IPS-NIHi7 (cell line): ENCODE measurements at regions not wholly inside any gene's neighbourhood (a gene's known extent, or its start where the extent isn't known, plus 50 kb on each side); places are given as distances from the start of the nearest gene placed in this dataset.
"Not testable (repeated sequence)": the region's sequence is repeated elsewhere in the genome, so short reads cannot be mapped to it uniquely, and the experiment has no call there.

Experiments used
- DNase-seq: peaks from one replicate; pipeline ENCODE4 v3.0.0; 2012; ENCODE audit warnings: mixed read lengths; ENCODE audit errors: extremely low spot score

DNA sequence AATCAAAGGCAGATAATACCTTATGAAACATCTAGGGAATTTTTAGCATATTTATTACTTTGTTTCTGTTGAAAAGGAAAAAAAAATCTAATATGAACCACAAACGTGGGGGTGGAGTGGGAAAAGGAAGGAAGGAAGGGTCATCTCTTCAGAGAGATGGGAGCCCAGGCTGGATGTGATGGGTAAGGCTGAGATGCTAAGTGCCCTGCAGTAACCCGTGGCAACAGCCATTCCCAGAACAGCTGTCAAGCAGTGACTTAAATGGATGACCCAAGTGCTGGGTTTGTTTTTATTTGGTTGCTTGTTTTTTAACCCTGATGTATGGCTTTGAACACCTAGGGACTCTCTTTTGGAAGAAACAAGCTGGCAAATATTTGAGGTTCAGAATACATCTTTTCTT lies 50.7 kb upstream of the KLF7 start:
- DNase-seq = no peak

DNA sequence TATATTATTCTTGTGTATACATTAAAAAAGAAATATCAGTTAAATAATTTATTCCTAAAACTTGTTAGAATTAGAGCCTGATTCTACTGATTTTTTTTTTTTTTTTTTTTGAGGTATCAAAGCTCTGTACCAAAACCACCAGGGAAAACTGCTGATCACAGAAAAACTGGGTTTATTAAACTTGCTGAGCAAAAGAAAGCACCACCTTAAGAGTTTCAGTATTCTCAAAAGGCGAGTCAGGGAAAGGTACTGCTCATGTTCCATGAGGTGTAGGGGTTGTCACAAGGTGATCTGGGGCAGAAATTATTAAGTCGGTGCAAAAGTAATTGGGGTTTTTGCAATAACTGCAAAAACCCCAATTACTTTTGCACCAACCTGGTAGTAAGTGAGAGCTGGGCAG lies 51.7 kb upstream of the KLF7 start:
- no peak for DNase-seq

DNA sequence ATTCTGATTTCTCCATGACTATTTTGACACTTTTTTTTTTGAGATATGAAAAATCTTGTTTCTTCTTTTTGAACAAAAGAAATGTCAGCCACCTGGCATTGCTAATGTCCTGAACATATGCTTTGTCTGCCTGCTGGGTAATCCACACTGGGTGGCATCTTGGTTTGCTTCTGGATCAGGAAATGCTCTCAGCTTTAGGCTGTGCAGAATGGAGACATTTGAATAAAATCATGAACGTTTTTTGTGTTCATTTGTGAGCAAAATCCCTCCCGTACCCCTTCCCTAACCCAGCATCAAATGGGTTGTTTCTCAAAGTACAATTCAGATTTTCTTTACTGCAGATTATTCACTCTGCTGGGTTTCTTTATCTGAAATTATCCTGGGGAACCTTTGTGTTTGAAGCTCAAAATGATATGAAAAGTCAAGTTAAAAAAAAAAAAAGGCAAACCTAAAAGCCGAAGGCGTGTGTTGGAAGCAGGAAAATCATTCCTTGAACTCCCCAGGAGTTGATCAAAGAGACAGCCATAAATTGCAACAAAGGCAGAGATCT lies 53.4 kb upstream of the KLF7 start:
- DNase-seq = no peak

DNA sequence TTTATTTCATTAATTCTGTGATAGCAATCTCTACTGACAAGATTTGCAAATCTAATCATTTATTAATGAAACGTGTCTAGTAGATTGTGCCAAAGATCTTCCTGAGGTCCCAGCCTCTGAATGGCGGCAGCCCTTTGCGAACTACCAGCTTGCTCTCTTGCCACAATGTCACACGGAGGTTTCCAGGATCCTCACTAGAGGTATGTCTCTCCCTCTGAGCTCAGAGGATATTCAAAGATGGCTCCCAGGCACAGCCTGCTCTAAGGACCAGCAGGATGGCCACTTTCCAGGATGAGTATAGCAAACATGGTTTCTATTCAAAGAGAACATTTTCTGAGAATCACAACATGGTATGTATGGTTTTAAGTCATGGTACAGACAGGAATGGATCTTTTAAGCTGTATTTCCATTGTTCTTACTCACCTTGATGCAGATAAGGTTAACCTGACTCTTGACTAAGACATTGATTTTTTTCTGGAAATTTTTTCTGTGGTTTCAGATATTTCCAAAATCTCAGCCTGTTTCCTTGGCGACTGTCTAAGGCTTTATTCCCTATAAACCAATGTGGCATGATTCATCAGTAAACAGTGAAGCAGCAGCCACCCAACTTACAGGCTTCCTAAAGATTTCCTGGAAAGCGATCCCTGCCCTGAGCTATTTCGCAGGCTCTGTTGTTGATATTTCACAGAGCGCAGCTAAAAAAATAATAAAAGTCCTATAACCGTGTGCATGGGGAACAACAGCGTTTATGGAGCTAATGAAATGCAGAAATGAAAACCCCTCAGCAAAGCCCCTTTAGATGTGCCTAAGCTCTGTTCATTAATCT lies 54.1 kb upstream of the KLF7 start:
- no peak for DNase-seq

DNA sequence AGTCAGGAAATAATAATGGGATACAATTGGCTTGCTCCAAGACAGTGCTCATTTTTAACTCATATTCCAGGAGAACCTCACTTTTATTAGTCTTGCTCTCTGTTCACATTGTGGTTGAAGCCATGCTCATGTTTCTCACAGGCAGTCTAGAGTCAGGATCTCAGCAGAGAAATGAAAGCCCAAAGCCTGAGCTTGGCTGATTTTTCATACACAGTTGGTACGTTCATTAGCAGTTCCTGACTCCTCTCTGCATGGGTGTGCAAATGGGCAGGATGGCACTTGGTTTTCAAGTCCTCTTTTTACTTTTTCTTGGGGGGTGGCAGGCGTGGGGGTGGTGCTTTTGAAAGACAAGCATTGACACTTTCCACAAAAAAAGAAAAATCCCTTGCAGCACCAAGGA lies 56.0 kb upstream of the KLF7 start:
- no peak for DNase-seq

DNA sequence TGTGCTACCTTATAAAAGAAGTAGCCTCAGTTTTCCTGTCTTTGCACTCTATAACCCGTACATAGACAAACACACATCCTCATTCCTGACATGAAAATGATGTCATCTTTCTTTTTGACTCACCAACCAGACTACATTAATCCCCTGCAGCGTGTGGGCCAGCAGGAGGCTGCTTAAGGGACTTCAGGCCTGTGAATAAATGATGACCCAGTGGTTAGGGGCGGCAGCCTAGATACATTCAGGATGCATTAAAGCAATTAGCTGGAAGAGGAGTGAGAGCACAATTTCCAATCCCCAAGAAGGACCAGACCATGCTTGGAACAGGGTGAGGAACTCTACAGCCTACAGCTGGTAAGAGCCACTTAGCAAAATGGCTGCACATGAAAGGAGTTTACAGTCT lies 57.3 kb upstream of the KLF7 start:
- DNase-seq = no peak

DNA sequence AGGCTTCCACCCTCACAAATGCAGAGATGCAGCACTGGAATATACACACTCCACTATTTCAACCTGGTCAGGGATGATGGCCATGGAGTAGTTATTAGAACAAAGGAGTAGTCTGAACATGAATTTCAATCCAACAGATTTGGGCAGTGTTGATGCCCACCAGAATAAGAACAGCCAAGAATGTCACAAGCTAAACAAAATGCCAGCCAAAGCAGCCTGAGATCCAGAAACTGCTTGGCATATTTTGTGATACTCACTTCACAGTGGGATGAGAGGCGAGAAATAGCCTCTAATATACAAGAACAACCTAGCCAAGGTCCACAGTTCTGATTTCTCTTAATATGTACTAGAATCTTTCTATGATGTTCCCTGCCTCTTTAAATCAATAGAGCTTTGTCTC lies 58.6 kb upstream of the KLF7 start:
- DNase-seq = no peak

DNA sequence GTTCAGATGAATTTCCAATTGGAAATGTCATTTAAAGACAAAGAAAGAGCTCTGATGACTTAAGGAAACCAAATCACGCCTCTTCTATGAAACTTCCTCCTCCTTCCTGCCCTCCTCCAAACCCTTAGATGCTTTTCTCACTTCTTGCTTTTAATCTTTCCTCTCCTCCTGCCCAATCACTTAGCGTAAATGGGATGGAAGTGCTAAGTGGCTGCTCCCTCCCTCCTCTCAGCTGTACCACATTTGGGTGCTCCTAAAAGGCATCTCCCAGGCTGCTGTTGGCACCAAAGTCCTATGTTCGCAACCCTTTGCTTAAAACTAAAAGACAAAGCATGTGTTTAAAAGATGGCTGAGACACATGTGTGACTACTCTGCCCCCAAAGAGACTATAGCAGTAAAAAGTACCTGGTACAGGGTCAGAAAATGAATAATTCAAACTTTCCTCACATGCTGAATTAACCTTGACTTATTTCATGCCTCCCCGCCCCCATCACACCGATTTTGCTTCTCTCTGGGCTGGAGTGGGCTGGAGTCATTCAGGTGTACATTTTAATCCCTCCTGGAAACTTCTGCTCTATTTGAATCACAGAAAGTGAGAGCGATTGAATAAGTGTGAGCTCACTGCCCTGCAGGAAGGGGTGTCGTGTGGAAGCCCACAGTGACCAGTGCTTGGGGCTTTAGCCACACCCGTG lies 59.2 kb upstream of the KLF7 start:
- no peak for DNase-seq

DNA sequence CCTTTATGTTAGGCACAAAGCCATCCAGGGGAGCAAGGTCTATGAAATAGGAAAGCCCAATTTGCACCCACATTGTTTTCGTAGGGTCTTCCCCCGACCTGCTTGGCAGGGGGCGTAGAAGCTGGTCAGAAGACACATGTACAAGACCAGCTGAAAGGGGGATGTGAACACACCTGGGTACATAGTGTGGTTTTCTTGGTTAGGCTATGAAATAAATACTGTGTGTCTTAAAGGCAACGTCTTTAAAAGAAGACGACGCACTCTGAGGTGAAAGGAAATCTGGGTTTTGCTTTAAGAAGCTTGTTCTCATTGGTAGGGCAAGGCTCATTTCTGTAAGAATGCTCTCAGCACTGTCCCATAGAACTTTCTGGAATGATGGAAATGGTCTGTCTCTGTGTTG lies 60.0 kb upstream of the KLF7 start:
- DNase-seq = no peak

DNA sequence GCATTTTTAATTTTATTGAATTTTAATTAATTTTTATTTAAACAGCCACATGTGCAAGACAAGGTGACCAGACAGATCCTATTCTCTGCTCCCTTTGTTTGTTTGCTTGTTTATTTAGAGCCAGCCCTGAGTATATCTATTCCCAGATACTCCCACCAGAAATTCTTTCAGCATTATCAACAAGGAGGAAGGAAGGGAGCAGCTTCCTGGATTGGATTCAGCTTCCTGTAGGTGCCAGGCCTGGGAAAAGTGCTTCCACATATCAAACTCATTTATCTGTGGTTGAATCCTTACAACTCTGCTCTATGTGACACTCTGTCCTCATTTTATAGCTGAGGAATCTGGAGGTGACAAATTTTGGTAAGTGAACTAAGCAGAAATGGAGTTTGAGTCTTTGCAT lies 60.5 kb upstream of the KLF7 start:
- no peak for DNase-seq

DNA sequence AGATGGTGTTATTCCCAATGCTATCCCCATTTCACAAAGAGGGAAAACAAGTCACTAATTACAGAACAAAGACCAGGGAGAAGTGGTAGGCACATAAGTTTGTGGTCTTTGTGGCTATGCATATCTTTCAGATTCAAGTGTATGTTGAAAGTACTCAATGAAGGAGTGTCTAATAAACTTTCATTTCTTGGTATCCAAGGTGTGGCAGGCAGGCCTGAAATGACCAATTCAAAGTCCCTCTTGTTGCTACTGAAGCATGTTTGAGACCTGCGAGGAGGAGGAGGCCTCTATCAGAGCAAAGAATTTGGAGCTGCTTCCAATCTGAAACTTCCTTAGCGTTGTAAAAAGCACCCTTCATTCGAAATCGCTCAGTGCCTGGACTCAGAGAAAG lies 60.9 kb upstream of the KLF7 start:
- no peak for DNase-seq

DNA sequence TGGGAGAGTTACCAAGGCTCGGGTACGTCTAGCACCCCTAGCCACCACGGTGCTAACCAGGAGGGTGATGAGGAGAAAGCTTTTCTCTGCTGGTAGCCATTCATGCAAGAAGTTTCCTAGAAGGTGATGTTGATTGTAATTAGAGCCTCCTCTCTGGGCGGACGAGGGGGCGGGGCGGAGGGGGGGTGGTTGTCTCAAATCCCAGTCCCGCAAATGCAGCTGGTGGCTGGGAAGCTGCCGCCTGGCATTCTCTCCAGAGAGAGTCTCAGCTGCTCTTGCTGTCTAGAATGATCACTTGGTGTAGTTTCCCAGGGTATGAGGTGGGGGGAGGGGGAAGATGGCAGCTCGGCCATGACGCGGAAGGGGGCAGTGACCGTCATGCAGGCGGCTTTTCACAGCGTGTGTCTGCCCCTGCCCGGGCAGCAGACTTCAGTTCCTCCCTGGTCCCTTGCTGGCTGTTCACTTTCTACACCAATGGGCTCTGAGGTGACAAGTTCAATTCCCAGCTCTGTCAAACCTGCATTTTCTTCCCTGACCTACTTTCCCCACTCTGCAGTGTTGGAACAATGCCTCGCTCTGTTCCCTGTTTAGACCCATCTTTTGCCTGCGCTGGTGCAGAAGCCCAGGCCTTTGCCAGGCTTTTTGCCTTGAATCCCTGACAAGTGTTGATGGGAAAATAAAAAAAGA lies 61.5 kb upstream of the KLF7 start:
- DNase-seq = peak; percentile 76

DNA sequence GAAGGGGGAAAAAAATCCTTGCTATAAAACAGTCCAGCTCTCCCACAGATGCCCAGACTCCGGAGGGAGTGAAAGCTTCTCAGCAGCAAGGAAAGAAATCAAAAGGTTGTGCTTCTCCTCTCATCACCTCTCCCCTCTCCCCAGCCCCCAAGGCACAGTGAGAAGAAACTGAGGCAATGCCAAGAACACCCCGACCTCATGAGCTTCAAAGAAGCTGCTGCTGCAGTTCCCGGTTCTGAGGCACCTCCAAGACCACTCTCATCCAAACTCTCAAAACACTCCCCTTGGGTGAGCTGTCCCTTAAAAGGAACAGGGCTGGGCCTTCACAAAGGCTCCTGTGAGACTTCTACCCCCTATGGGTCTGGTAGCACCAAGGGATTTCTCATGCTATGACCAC lies 62.0 kb upstream of the KLF7 start:
- no peak for DNase-seq

DNA sequence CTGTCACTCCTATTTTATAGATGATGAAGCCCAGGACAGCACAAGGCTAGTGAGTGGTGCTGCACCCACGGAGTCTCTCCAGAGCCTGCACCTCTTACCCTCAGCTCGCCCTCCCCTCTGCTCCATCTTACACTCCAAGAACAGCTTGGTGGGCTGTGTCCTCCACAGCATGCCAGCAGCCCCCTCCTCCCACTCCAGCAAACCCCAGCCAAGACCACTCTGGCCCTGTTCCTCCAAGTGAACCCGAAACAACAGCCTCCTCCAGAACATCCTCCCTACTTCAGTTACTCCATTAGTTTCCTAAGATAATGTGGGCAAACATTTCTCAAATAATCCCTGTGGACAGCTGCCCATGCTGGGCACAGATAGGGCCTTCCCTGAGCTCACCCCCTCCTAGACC lies 62.7 kb upstream of the KLF7 start:
- DNase-seq = no peak

DNA sequence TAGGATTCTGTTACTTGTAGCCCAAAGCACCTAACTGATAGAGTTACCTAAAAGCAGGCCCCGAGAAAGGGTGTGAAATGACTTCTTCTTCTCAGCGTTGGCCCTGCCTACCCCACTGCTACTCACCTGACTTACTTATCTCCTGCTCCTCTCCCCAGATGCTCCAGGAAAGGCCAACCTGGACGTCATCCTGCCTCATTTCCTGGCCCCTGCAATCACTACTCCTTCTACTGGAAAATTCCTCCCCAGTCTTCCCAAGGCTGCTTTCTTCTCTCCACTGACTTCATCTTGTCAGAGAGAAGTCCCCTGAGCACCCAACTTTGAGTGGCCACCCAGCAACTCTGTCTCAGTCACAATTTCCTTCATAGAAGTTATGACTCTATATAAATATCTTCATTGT lies 63.4 kb upstream of the KLF7 start:
- no peak for DNase-seq

DNA sequence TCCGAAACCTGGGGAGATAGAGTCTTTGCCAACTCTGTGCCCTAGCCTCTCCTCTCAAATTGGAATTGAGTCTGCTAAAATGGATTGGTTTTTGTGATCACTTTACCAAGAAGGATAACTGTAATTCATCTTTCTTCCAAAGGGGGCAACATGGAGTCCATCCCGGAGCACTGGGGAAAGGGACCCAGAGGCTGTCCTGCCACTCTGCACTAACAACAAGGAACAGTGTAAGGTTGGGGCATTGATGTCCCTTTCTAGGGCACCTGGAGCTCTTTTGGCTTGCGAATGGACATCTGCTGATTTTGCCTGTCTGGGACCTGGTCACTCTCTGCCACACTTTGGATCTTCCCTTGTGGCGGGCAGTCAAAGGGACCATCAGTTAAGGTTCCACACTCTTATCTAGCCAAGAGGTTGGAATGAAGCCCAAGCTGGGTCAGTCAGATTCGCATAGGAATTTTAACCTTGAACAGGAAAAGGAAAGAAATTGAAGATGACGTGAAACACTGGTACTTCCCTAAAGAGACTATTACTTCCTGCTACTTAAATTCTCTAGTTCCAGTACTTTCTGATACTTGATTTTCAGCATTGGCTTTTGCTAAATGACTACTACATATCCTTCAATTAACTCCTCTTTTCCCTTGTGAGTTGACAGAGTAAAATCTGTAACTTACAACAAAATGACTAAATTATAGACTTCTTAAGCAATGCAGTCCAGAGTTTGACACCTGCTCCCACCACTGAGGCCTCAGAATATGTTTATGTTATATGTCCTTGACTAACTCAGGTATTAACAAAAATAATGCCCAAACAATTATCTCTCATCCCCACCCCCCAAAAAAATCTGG lies 64.7 kb upstream of the KLF7 start:
- DNase-seq = peak; percentile 70

DNA sequence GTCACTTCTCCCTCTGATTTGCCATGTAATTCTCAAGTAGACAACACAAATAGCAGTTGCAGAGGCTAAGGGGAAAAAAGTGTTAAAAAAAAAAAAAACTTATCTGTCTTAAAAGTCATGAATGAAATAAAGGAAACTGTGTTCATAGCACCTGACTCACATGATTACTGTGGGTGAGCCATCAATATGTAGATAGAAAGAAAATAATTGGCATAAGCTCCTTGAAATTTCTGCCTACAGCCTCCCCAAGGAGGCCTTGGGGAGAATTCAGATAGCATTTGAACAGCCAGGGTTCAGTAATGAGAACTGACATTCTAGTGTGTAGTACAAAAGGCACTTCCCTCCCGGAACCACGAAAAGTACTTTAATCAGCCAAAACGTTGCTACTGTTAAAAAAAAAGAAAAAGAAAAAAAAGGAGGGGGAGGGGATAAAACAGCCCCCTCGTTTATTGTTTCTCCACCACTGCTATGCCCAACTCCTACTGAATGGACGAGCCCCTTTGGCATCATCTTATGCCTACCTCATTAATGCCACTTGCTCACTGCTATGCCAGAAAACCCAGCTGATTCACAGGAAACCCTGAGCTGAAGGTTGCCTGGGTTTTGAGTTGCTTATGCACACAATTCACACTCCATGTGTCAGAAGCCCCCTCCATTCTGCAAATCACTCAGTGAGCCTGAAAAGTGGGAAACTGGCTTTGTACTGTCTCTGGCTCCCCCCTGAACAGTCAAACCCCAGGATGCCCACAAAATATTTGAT lies 65.5 kb upstream of the KLF7 start:
- DNase-seq = no peak

DNA sequence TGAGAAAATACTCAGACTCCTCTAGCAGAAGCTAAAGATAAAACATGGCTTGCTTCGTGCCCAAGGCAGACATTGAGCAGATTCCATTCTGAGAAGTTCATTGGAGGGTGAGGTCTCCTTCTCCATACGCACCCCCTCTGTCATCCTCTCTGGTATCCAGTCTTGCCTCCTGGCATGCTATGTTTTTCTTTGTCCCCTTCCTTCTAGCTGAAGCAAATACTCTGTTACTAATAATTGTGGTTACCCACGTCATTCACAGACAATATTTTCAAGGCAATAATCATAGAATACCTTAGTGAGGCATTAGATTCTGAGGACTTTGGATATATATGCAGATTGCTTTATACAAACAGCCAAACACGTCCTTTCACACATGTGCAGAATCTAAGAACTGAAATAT lies 66.2 kb upstream of the KLF7 start:
- DNase-seq = no peak

DNA sequence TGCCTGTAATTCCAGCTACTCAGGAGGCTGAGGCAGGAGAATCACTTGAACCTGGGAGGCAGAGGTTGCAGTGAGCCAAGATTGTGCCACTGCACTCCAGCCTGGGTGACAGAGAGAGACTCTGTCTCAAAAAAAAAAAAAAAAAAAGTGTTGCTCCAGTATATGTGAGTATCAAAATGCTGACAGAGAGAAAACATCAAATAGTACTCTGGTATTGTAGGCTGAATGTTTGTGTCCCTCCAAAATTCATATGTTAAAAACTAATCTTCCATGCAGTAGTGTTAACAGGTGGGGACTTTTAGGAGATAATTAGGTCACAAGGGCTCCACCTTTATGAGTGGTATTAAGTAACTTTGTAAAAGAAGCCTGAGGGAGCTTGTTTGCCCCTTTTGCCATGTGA lies 67.4 kb upstream of the KLF7 start:
- not testable (repeated sequence) for DNase-seq

DNA sequence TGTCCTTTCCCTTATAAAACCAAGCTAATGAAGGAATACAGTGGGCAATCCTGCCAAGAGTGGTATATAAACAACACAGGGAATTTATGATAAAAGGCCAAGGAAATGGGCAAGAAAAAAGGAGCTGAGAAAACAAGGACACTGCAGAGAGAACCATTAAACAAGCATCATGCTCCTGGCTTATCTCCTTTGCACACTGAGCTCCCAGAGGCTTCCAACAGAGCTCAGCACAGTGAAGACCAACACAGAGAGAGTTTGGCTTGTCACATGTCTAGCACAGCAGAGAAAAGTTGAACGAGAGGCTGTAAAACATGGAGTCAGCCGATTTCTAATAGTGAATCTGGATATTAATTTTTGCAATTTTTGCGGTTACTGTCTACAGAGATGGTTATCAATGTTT lies 68.0 kb upstream of the KLF7 start:
- DNase-seq = no peak

DNA sequence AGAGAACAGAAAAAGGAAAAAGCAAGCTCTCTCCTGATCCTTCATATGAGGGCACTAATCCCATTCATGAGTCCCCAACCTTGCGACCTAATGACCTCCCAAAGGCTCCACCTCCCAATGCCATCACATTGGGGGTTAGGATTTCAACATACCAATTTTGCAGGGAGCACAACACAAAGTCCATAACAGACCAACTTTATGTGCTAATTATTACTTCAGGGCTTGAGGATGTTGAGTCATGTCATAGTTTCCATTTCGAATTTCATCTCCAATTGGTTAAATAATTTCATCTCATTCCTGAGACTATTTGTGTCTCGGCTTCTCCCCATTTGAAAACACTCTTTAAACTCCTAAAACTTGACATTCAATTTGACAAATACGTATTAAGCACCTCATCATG lies 69.9 kb upstream of the KLF7 start:
- no peak for DNase-seq
